Fibroblast of lung (primary cell): ENCODE measurements at regions not wholly inside any gene's neighbourhood (a gene's known extent, or its start where the extent isn't known, plus 50 kb on each side); places are given as distances from the start of the nearest gene placed in this dataset.
A peak's percentile ranks its signal among the peaks of the same experiment; 100 is the strongest.

ENCODE experiments used
- DNase-seq, 2 donors: peaks; one replicate each; pipeline versions ENCODE4 v3.0.0 to v3.0.0-alpha.2; 2010; ENCODE audit warnings: low read depth in 2 of 2
- H2AFZ ChIP-seq: 2 replicates; pipeline ENCODE4 v1.5.1; 2012; ENCODE audit warnings: low read length, control low read depth, inconsistent platforms
- H3K27ac ChIP-seq: 2 replicates; pipeline ENCODE4 v1.5.1; 2011; ENCODE audit warnings: low read length, control low read depth; ENCODE audit not compliant: insufficient read depth
- H3K27me3 ChIP-seq: 2 replicates; pipeline ENCODE4 v1.5.1; 2011; ENCODE audit warnings: mild to moderate bottlenecking, low read length; ENCODE audit not compliant: control insufficient read depth, insufficient read depth
- H3K36me3 ChIP-seq: 2 replicates; pipeline ENCODE4 v1.5.1; 2011; ENCODE audit warnings: low read length; ENCODE audit not compliant: control insufficient read depth, insufficient read depth
- H3K4me1 ChIP-seq: 2 replicates; pipeline ENCODE4 v1.5.1; 2011; ENCODE audit warnings: low read length; ENCODE audit not compliant: control insufficient read depth, insufficient read depth; ENCODE audit errors: extremely low read depth
- H3K4me2 ChIP-seq: 2 replicates; pipeline ENCODE4 v1.5.1; 2011; ENCODE audit warnings: low read length, control low read depth; ENCODE audit not compliant: insufficient read depth; ENCODE audit errors: extremely low read depth
- H3K4me3 ChIP-seq, 4 experiments: fragments of 200-600 bp in 1 of 4; sonication (generic) in 1 of 4; replicated peaks in 1 of 4; 2 replicates each; pipeline ENCODE4 v1.5.1; 2011 to 2016; ENCODE audit warnings: low read length in 4 of 4, low read depth in 3 of 4, mild to moderate bottlenecking in 3 of 4, control low read depth in 2 of 4, inconsistent platforms in 1 of 4, mixed read lengths in 1 of 4; ENCODE audit not compliant: insufficient read depth in 1 of 4; ENCODE audit errors: control extremely low read depth in 1 of 4
- H3K79me2 ChIP-seq: 2 replicates; pipeline ENCODE4 v1.5.1; 2012; ENCODE audit warnings: mild to moderate bottlenecking, low read length, inconsistent platforms; ENCODE audit not compliant: control insufficient read depth, insufficient read depth
- H3K9ac ChIP-seq: 2 replicates; pipeline ENCODE4 v1.5.1; 2011; ENCODE audit warnings: mild to moderate bottlenecking, low read length, control low read depth; ENCODE audit not compliant: insufficient read depth
- H3K9me3 ChIP-seq: 2 replicates; pipeline ENCODE4 v1.5.1; 2012; ENCODE audit warnings: low read depth, low read length; ENCODE audit not compliant: control insufficient read depth, insufficient read depth
- H4K20me1 ChIP-seq: 2 replicates; pipeline ENCODE4 v1.5.1; 2011; ENCODE audit warnings: low read length; ENCODE audit not compliant: control insufficient read depth, insufficient read depth; ENCODE audit errors: extremely low read depth
- EZH2 ChIP-seq: IDR thresholded peaks from 2 replicates; pipeline ENCODE4 v1.5.1; 2012; ENCODE audit warnings: low read length, control low read depth, mild to moderate bottlenecking; ENCODE audit errors: missing control alignments
- TF ChIP-seq, protein P1 (sequence below), 2 donors: IDR thresholded peaks in 1 of 2; conservative IDR thresholded peaks in 1 of 2; 1 replicate in 1 of 2; 2 replicates in 1 of 2; pipeline ENCODE4 v1.5.1; 2011 to 2012; ENCODE audit warnings: low read length in 2 of 2, control low read depth in 1 of 2, inconsistent platforms in 1 of 2, low read depth in 1 of 2, mild to moderate bottlenecking in 1 of 2

DNA sequence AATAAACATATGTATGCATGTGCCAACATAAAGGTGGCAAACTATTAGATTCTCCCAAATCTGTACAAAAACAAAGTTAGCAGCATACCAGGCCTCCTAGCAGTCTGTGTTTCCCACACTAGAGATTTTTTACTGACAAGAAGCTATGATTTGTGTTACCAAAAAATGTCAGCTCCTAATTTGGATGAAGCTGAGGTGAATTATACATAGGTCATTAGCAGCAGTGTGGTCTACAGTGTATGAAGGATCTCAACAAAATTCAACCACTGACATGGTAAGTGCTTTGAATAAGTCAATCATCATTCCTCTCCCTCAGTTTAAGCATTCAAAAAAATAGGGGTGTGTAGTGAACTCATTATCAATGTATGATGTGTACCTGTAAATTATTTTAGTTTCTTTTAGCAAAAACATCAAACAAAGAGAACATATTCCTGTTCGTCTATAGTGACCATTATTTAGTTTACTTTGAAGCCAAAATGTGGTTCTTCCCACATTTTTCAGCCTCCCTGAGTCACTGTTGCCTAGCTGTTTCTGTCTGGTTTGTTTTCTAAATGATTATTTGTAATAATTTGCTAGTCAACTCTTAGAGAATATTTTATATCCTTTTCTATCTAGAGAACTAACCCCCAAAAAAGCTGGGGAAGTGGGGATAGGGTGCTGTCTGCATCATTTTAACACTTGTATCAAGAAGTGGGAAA, 52.1 kb upstream of the RGMB start:
- Histone ChIP-seq H3K4me2 (no peak overlapping the region), H3K27ac (no peak overlapping the region), H3K9me3 (no peaks in the 10 kb centered on the region), H3K79me2 (no peaks in the 10 kb centered on the region), H2AFZ (no peak overlapping the region), H4K20me1 (no peaks in the 10 kb centered on the region), H3K27me3 (no peaks in the 10 kb centered on the region), H3K4me1 (no peaks in the 10 kb centered on the region), H3K9ac (no peak overlapping the region), H3K36me3 (no peaks in the 10 kb centered on the region), H3K4me3 (no peak overlapping the region)
- no peak for TF ChIP-seq EZH2
- TF ChIP-seq, protein P1, sequence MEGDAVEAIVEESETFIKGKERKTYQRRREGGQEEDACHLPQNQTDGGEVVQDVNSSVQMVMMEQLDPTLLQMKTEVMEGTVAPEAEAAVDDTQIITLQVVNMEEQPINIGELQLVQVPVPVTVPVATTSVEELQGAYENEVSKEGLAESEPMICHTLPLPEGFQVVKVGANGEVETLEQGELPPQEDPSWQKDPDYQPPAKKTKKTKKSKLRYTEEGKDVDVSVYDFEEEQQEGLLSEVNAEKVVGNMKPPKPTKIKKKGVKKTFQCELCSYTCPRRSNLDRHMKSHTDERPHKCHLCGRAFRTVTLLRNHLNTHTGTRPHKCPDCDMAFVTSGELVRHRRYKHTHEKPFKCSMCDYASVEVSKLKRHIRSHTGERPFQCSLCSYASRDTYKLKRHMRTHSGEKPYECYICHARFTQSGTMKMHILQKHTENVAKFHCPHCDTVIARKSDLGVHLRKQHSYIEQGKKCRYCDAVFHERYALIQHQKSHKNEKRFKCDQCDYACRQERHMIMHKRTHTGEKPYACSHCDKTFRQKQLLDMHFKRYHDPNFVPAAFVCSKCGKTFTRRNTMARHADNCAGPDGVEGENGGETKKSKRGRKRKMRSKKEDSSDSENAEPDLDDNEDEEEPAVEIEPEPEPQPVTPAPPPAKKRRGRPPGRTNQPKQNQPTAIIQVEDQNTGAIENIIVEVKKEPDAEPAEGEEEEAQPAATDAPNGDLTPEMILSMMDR (conservative IDR thresholded peaks at IDR 0.05 in 1 of 2, IDR thresholded peaks at IDR 0.05 in 1 of 2; ENCODE audit: low read depth in 1 of 2, low read length in 2 of 2), result no peak
- DNase-seq, result peak; percentile 16 to 69

DNA sequence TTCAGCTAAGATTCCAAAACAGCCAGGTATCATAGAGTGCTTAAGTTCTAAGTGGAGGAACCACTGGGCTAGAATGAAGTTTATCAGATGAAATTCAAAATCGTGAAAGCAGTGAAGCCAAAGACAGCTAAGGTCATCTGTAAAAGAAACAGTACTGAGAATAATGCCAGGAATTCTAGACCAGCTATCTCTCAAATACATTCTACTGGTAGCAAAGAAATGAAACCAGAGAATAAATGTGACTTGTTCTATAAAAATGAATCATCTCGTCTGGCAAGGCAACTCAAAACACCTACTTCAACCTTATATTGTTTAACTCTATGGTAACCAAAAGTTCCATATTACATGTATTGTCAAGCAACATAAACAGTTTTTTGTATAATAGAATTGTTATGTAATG, 51.3 kb upstream of the RGMB start:
- Histone ChIP-seq H2AFZ (no peak overlapping the region), H3K4me1 (no peaks in the 10 kb centered on the region), H3K79me2 (no peaks in the 10 kb centered on the region), H3K9ac (no peak overlapping the region), H3K9me3 (no peaks in the 10 kb centered on the region), H3K36me3 (no peaks in the 10 kb centered on the region), H3K27me3 (no peaks in the 10 kb centered on the region), H4K20me1 (no peaks in the 10 kb centered on the region), H3K27ac (no peak overlapping the region), H3K4me2 (no peak overlapping the region), H3K4me3 (no peak overlapping the region)
- no peak for TF ChIP-seq EZH2
- TF ChIP-seq, protein P1 (conservative IDR thresholded peaks at IDR 0.05 in 1 of 2, IDR thresholded peaks at IDR 0.05 in 1 of 2; ENCODE audit: low read depth in 1 of 2, low read length in 2 of 2), result no peak
- DNase-seq, result peak in 1 of 2 donors; percentile 68

DNA sequence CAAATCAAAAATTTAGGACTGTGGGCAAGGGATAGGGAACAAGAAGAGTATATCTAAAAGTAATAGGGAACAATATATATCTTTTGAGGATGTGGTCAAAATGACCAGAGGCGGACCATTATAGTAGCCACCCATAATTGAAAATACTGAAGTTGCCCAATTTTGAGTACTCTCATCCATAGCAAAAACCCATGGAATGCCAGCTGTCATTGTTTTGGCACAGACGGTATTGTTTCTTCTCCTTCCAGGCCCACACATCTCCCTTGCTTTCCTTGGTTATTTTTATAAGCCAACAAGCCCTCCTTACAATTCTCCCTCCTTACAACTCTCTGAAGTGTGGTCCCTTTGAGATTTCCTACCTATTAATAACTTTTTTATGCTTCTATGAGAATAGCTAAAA, 50.4 kb upstream of the RGMB start:
- Histone ChIP-seq H3K79me2 (no peaks in the 10 kb centered on the region), H3K9ac (no peak overlapping the region), H3K27ac (no peak overlapping the region), H2AFZ (no peak overlapping the region), H3K4me1 (no peaks in the 10 kb centered on the region), H4K20me1 (no peaks in the 10 kb centered on the region), H3K4me3 (no peak overlapping the region), H3K27me3 (no peaks in the 10 kb centered on the region), H3K9me3 (no peaks in the 10 kb centered on the region), H3K4me2 (no peak overlapping the region), H3K36me3 (no peaks in the 10 kb centered on the region)
- no peak for TF ChIP-seq EZH2
- TF ChIP-seq, protein P1 (conservative IDR thresholded peaks at IDR 0.05 in 1 of 2, IDR thresholded peaks at IDR 0.05 in 1 of 2; ENCODE audit: low read depth in 1 of 2, low read length in 2 of 2), result no peak
- no peak for DNase-seq
